Activated CD4-positive, alpha-beta T cell treated with anti-CD3 and anti-CD28 coated beads for 36 hours (primary cell): ENCODE measurements at regions not wholly inside any gene's neighbourhood (a gene's known extent, or its start where the extent isn't known, plus 50 kb on each side); places are given as distances from the start of the nearest gene placed in this dataset.
"Not testable (repeated sequence)": the region's sequence is repeated elsewhere in the genome, so short reads cannot be mapped to it uniquely, and the experiment has no call there.

ENCODE experiments used
- ATAC-seq: fragments of 200-7000 bp; cut with Tn5 transposase; one replicate; pipeline ENCODE4 v1.10.0; 2021; ENCODE audit warnings: mild to moderate bottlenecking, moderate library complexity
- CTCF ChIA-PET: fragments of 350-600 bp; sonication (Branson Sonifier 250); formaldehyde crosslinking; loops from one replicate; lab custom pipeline; 2021; ENCODE audit warnings: antibody characterized with exemption; lab: Charles Lee
- POLR2A ChIA-PET: fragments of 350-600 bp; sonication (Branson Sonifier 250); formaldehyde crosslinking; loops from one replicate; lab custom pipeline; 2021; ENCODE audit warnings: antibody characterized with exemption, inconsistent platforms; lab: Charles Lee
- DNase-seq: peaks from one replicate; pipeline ENCODE4 v3.0.0-alpha.2; 2020
- H3K27ac Mint-ChIP-seq: one replicate; pipeline ENCODE4 v1.8.0; 2021; ENCODE audit warnings: mixed read lengths
- H3K27me3 Mint-ChIP-seq: one replicate; pipeline ENCODE4 v1.8.0; 2021; ENCODE audit warnings: mixed read lengths
- H3K36me3 Mint-ChIP-seq: one replicate; pipeline ENCODE4 v1.8.0; 2021; ENCODE audit warnings: low read depth, mixed read lengths
- H3K4me1 Mint-ChIP-seq: one replicate; pipeline ENCODE4 v1.8.0; 2021; ENCODE audit warnings: mixed read lengths
- H3K4me3 Mint-ChIP-seq: one replicate; pipeline ENCODE4 v1.8.0; 2021; ENCODE audit warnings: mild to moderate bottlenecking, moderate library complexity, mixed read lengths
- H3K9me3 Mint-ChIP-seq: one replicate; pipeline ENCODE4 v1.8.0; 2021; ENCODE audit warnings: low read depth, mixed read lengths
- intact Hi-C, 2 experiments: fragments of 100-400 bp; cut with DNase I in 1 of 2; cut with micrococcal nuclease in 1 of 2; formaldehyde crosslinking; loops; one replicate each; pipeline versions ENCODE4 v1.14.2 to v1.15.1; 2022 to 2024; cut with DNase I, micrococcal nuclease

DNA sequence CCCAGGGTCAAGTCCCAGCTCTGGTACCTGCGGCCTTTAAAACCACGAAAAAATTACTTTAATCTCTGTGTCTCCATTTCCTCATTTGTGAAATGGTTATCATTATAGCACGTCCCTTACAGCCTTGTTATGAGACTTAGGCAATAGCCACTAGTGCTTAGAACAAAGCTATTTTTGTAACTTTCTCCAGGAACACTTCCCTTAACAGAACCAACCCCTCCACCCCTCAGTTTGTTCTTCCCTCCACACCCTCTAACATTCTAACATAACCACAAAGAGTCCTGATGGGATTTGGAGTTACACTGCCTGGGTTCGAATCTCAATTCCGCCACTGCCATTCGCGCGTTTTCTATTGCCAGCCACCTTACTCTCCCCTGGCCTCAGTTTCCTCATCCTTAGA, 2777.4 kb upstream of the TPTE start:
- H3K4me3 Mint-ChIP-seq, H3K4me1 Mint-ChIP-seq, intact Hi-C loops, DNase-seq, H3K9me3 Mint-ChIP-seq, H3K36me3 Mint-ChIP-seq, H3K27me3 Mint-ChIP-seq, ATAC-seq, POLR2A ChIA-PET, H3K27ac Mint-ChIP-seq, CTCF ChIA-PET: not testable (repeated sequence)

DNA sequence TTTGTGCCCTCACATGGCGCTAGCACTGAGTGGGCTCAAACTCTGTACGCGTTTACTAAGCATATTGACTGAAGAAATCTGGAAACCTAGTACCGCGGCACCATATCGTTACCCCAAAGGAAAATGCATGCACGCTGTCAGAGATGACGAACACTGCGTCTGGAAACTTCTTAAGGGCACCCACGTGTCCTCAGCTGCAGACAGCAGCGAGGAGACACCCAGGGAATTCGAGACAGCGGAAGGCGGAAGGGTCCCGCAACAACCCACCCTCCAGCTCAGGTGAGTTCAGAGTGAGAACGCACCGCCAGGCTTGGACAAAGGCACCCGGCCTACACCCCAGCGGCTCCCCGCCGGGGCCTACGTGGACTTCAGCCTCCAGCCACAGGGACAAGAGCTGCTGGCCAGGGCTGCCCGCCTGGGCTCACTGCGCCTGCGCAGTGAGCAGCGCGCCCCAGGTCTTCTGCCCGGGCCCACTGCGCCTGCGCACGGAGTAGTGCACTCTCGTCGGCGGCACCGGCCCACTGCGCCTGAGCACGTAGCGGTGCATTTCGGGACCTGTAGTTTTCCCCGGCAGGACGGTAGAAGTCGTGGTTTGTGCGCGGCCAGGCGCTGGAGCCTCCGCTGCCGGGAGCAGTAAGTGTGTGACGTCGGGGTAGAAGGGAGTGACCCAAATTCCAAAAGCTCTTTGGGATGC, 2776.8 kb upstream of the TPTE start:
- intact Hi-C loops, DNase-seq, CTCF ChIA-PET, H3K27ac Mint-ChIP-seq, H3K9me3 Mint-ChIP-seq, H3K4me1 Mint-ChIP-seq, H3K27me3 Mint-ChIP-seq, H3K36me3 Mint-ChIP-seq, POLR2A ChIA-PET, H3K4me3 Mint-ChIP-seq: not testable (repeated sequence)
- ATAC-seq, result peak; percentile 98

DNA sequence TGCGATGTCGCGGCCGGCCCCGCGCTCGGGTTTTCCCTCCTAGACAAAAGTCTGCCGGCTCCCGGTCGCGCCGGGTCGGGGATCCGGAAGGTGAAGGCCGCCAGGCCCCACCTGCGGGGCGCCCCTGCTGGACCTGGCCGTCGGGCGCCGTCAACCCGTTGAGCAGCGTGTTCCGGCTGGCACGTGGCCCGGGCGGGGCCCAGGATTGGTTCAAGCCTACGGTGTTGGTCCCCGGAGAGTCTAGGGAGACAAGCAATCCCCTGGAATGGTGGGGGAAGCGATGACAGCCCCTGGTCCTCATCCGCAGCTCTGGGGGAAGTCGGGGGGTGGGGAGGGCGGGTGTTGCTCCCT, 2776.3 kb upstream of the TPTE start:
- POLR2A ChIA-PET, intact Hi-C loops, H3K9me3 Mint-ChIP-seq, H3K36me3 Mint-ChIP-seq, H3K4me1 Mint-ChIP-seq, DNase-seq, H3K27ac Mint-ChIP-seq, H3K4me3 Mint-ChIP-seq, H3K27me3 Mint-ChIP-seq, CTCF ChIA-PET: not testable (repeated sequence)
- peak; percentile 85 for ATAC-seq

DNA sequence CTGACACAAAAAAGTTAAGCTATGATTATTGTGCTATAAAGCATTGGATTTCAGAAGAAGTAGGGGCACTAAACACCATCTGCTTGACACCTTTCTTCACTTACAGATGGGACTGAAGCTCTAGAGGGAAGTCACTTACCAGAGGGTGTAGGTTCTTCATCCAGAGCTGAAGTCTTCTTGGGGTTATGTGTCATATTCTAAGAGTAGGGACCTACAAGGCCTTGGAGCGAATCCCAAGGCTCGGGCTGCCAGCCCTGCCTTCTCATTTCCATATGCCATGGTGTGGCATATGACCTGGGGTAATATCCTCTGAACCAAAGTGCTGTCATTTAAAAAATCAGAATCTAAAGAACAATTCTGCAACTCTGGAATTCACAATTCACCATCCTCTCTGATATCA, 2773.4 kb upstream of the TPTE start:
- intact Hi-C loops, H3K27me3 Mint-ChIP-seq, H3K9me3 Mint-ChIP-seq, H3K4me1 Mint-ChIP-seq, H3K27ac Mint-ChIP-seq, ATAC-seq, H3K36me3 Mint-ChIP-seq, DNase-seq, H3K4me3 Mint-ChIP-seq, POLR2A ChIA-PET, CTCF ChIA-PET: not testable (repeated sequence)

DNA sequence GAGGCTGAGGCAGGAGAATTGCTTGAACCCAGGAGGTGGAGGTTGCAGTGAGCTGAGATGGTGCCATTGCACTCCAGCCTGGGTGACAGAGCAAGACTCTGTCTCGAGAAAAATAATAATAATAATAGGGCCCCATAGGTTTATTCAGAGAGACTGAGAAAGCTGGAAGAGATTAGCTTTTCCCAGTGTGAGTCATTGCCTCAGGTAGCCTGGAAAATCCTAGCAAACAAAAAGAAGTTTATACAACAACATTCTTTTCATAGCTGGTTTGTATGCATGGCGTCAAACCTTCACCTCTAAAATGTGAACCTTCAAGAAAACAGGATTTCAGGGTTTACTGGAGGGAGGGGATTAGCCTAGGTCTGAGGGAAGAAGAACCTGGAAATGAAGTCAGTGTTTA, 2768.8 kb upstream of the TPTE start:
- intact Hi-C loops, DNase-seq, H3K27ac Mint-ChIP-seq, H3K36me3 Mint-ChIP-seq, H3K4me3 Mint-ChIP-seq, H3K27me3 Mint-ChIP-seq, H3K4me1 Mint-ChIP-seq, H3K9me3 Mint-ChIP-seq, CTCF ChIA-PET, ATAC-seq, POLR2A ChIA-PET: not testable (repeated sequence)

DNA sequence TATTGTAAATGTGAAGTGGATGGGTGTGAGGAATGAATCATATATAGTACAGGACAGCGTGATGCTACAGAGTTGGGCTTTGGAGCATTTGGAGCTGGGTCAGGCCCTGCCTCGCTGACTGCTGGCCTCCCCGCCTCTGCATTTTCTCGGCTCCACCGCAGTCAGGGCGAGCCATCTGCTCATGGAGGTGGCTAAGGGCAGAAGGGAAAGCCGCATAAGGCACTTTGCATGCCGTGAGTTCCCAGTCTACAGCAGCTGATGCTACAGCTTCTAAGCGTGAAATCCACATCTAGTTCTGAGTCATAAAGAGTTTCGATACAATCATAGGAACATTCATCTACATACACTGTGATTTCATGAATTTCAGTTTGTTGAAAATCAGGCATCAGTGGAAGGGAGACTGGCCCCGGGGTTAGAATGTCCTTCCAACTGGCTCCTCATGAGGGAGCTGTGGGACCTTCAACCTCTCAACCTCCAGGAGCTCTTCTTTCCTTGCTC, 2768.0 kb upstream of the TPTE start:
- intact Hi-C loops, CTCF ChIA-PET, H3K9me3 Mint-ChIP-seq, POLR2A ChIA-PET, H3K27me3 Mint-ChIP-seq, H3K4me1 Mint-ChIP-seq, H3K36me3 Mint-ChIP-seq, H3K27ac Mint-ChIP-seq, H3K4me3 Mint-ChIP-seq: not testable (repeated sequence)
- DNase-seq (peak; percentile 38), ATAC-seq (peak; percentile 88)

DNA sequence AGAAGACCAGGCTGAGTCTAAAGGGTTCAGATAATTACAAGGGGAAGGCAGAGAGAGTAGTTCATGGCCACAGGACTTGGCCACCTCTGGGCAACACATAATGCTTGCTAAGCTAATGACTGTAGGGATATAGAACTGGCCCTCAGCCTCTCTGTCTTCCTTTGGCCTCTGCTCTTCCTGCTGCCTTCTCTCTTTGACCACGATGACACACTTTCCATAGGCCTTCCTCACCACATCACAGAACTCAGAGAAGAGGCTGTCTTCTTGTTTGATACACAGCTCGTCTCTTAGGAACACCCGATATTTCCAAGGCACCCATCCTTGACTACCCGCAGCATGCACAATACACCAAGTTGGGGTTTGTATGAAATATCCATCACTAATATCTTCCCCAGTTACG, 2751.4 kb upstream of the TPTE start:
- not testable (repeated sequence) for ATAC-seq, H3K36me3 Mint-ChIP-seq

DNA sequence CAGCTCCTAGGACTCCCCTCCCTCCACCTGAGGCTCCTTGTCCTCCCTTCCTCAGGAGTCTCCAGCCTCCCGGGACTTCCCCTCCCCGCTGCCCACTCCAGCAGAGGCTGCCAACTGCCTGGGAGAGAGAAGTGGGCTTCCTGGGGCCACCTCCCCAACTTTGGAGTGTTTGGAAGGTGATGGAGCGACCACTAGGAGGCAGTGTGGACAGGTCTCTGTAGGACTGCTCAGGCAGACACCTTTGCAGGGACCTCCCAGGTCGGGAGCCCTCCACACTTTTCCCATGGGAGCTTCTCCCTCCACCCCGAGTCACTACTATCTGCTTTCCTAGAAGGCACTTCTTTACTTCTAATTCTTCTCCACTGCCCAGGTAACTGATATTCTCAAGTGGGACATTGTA, 2747.2 kb upstream of the TPTE start:
- H3K36me3 Mint-ChIP-seq, ATAC-seq, POLR2A ChIA-PET: not testable (repeated sequence)

More for the DNA sequence above, 2751.4 kb upstream of the TPTE start:
- H3K4me3 Mint-ChIP-seq, H3K4me1 Mint-ChIP-seq, DNase-seq, H3K27me3 Mint-ChIP-seq, intact Hi-C loops, H3K27ac Mint-ChIP-seq, POLR2A ChIA-PET, H3K9me3 Mint-ChIP-seq, CTCF ChIA-PET: not testable (repeated sequence)

DNA sequence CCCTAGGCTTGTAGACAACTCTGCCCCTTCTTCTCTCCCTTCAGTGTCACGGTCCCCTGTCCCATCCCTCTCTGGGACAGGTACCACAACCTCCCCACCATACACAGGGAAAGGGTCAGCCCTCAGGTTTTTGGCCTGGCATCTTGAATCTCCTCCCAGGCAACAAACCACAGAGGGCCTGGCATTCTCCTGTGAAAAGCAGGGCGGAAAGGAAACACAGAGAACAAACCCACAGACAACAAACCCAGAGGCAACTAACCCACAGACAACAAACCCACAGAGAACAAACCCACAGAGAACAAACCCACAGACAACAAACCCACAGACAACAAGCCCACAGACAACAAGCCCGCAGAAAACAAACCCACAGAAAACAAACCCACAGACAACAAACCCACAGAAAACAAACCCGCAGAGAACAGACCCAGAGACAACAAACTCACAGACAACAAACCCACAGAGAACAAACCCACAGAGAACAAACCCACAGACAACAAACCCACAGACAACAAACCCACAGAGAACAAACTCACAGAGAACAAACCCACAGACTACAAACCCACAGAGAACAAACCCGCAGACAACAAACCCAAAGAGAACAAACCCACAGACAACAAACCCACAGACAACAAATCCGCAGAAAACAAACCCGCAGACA, 2745.9 kb upstream of the TPTE start:
- POLR2A ChIA-PET, CTCF ChIA-PET, intact Hi-C loops, H3K27ac Mint-ChIP-seq, H3K9me3 Mint-ChIP-seq, H3K4me1 Mint-ChIP-seq, ATAC-seq, H3K27me3 Mint-ChIP-seq, H3K36me3 Mint-ChIP-seq: not testable (repeated sequence)
- H3K4me3 Mint-ChIP-seq, result peak overlapping the region; percentile 13
- peak; percentile 3 for DNase-seq

More for the DNA sequence above, 2747.2 kb upstream of the TPTE start:
- H3K27me3 Mint-ChIP-seq, H3K4me1 Mint-ChIP-seq, CTCF ChIA-PET, intact Hi-C loops, H3K27ac Mint-ChIP-seq, H3K9me3 Mint-ChIP-seq, DNase-seq, H3K4me3 Mint-ChIP-seq: not testable (repeated sequence)

DNA sequence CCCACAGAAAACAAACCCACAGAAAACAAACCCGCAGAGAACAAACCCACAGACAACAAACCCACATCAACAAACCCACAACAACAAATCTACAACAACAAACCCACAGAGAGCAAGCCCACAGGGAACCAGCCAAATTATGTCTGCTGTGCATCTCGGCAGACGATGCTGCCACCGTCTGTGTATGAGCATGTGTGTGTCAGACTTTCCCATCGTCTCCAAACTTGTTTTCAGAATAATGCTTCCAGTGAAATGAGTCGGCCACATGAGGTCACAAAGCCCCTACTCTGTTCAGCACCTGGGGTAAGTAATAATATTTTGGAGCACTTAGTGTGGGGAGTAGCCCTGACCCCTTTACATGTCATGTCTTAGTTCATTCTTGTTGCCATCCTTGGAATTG, 2745.3 kb upstream of the TPTE start:
- H3K36me3 Mint-ChIP-seq, H3K27me3 Mint-ChIP-seq, POLR2A ChIA-PET, DNase-seq, CTCF ChIA-PET, H3K27ac Mint-ChIP-seq, intact Hi-C loops, H3K4me1 Mint-ChIP-seq, H3K9me3 Mint-ChIP-seq: not testable (repeated sequence)
- peak; percentile 55 for ATAC-seq
- peak overlapping the region; percentile 13 for H3K4me3 Mint-ChIP-seq

DNA sequence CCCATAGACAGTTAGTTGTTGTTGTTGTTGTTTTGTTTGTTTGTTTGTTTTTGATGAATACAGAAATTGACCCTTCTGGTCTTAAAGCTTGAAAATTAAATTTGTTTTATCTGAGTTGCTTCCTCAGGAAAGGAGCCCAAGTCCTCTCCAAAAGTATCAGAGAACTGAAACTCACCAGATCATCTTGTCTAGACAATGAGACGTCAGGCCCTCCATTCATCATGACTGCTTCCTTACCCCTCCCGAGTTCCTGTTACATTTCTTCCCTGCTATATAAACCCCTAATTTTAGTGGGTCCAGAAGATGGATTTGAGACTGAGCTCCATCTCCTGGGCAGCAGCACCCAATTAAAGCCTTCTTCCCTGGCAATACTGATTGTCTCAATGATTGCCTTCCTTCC, 2744.8 kb upstream of the TPTE start:
- intact Hi-C loops, result not testable (repeated sequence)

DNA sequence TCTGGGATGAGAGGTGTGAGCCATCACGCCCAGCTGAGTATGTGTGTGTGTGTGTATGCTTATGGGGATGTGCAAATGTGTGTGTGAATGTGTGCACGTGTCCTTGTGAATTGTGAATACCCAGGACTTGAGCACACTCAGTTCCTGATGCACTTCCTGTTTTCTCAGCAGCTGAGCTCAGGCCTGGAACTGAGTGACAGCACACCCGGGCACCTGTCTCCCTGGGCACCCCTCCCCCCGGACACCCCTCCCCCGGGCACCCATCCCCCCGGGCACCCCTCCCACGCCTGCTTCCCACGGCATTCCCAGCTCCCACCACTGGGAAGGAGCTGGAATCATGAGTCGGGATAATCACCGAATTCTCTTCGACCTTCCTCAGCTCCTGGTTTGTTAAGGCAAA, 2744.1 kb upstream of the TPTE start:
- H3K36me3 Mint-ChIP-seq, ATAC-seq, CTCF ChIA-PET, H3K27ac Mint-ChIP-seq, DNase-seq, intact Hi-C loops, H3K9me3 Mint-ChIP-seq, POLR2A ChIA-PET, H3K27me3 Mint-ChIP-seq, H3K4me1 Mint-ChIP-seq, H3K4me3 Mint-ChIP-seq: not testable (repeated sequence)

More for the DNA sequence above, 2744.8 kb upstream of the TPTE start:
- POLR2A ChIA-PET, H3K36me3 Mint-ChIP-seq, DNase-seq, H3K4me3 Mint-ChIP-seq, H3K27me3 Mint-ChIP-seq, ATAC-seq, H3K4me1 Mint-ChIP-seq, H3K27ac Mint-ChIP-seq, H3K9me3 Mint-ChIP-seq, CTCF ChIA-PET: not testable (repeated sequence)
